Prostate gland (tissue), 2 donors: ENCODE measurements at regions not wholly inside any gene's neighbourhood (a gene's known extent, or its start where the extent isn't known, plus 50 kb on each side); places are given as distances from the start of the nearest gene placed in this dataset.

ENCODE experiments used
- DNase-seq: peaks from one replicate; pipeline ENCODE4 v3.0.0-alpha.2; 2019; ENCODE audit warnings: low spot score
- H3K27ac ChIP-seq, 2 donors: fragments of 200-600 bp; sonication (generic); 2 replicates each; pipeline ENCODE4 v1.5.1; 2017 to 2019
- H3K27me3 ChIP-seq: fragments of 200-600 bp; sonication (generic); replicated peaks from 2 replicates; pipeline ENCODE4 v1.5.1; 2019; ENCODE audit not compliant: insufficient read depth
- H3K36me3 ChIP-seq, 2 donors: fragments of 200-600 bp; sonication (generic); 1 replicate in 1 of 2; 2 replicates in 1 of 2; pipeline versions ENCODE4 v1.5.1 to v1.8.1; 2017 to 2019
- H3K4me1 ChIP-seq: fragments of 200-600 bp; sonication (generic); replicated peaks from 2 replicates; pipeline ENCODE4 v1.5.1; 2019
- H3K4me3 ChIP-seq, 2 donors: fragments of 200-600 bp; sonication (generic); 2 replicates each; pipeline ENCODE4 v1.5.1; 2017 to 2019
- H3K9me3 ChIP-seq: fragments of 200-600 bp; sonication (generic); 2 replicates; pipeline ENCODE4 v1.5.1; 2017
- CTCF ChIP-seq, 4 experiments: fragments of 200-600 bp in 2 of 4; fragments of 450-650 bp in 2 of 4; sonication (generic) in 2 of 4; IDR thresholded peaks; 1 replicate in 3 of 4; 2 replicates in 1 of 4; pipeline ENCODE4 v1.5.1; 2016 to 2019; ENCODE audit warnings: antibody characterized with exemption in 4 of 4, mild to moderate bottlenecking in 2 of 4, moderate library complexity in 2 of 4
- POLR2A ChIP-seq: fragments of 450-650 bp; IDR thresholded peaks from one replicate; pipeline ENCODE4 v1.6.1; 2016; ENCODE audit warnings: antibody characterized with exemption, mild to moderate bottlenecking
- POLR2AphosphoS5 ChIP-seq: sonication (generic); formaldehyde crosslinking; IDR thresholded peaks from one replicate; pipeline ENCODE4 v1.6.1; 2017; ENCODE audit warnings: antibody characterized with exemption
- WGBS: methylation state at CpG from one replicate; pipeline ENCODE4 v1.1.5; 2018; 5-methylcytosine and 5-hydroxymethylcytosine counted together
- intact Hi-C: fragments of 100-400 bp; cut with DNase I; formaldehyde crosslinking; loops from one replicate; pipeline ENCODE4 v1.14.2; 2022

GRCh38 chr1:96183485-96183884 lies 538.1 kb upstream of the PTBP2 start:
- Histone ChIP-seq H3K4me1 (no peaks in the 10 kb centered on the region), H3K9me3 (no peaks in the 10 kb centered on the region), H3K4me3 (no peak overlapping the region), H3K27ac (no peak overlapping the region), H3K36me3 (no peaks in the 10 kb centered on the region), H3K27me3 (no peaks in the 10 kb centered on the region)
- TF ChIP-seq CTCF (IDR thresholded peaks at IDR 0.05): no peak
- TF ChIP-seq POLR2A: no peak
- no peak for TF ChIP-seq POLR2AphosphoS5
- no peak for DNase-seq
- WGBS: 62% methylated on average over 2 of the region's 2 CpGs
- intact Hi-C loops: no loop called here

- TF ChIP-seq CTCF (IDR thresholded peaks at IDR 0.05) (no peak), POLR2AphosphoS5 (no peak), POLR2A (no peak)
- no peaks in the 10 kb centered on the region for H3K27me3 ChIP-seq
- WGBS: 49% methylated on average over 6 of the region's 6 CpGs
- no peak overlapping the region for H3K4me3 ChIP-seq
- H3K4me1 ChIP-seq: no peaks in the 10 kb centered on the region
- H3K27ac ChIP-seq: no peak overlapping the region
- H3K9me3 ChIP-seq: no peaks in the 10 kb centered on the region
- DNase-seq: no peak
- intact Hi-C loops: no loop called here
- no peaks in the 10 kb centered on the region for H3K36me3 ChIP-seq
These were observed 537.7 kb upstream of the PTBP2 start for GRCh38 chr1:96183928-96184327.

GRCh38 chr1:96185181-96185580 lies 536.4 kb upstream of the PTBP2 start:
- no peaks in the 10 kb centered on the region for H3K27me3 ChIP-seq
- no peaks in the 10 kb centered on the region for H3K4me1 ChIP-seq
- H3K9me3 ChIP-seq: no peaks in the 10 kb centered on the region
- intact Hi-C loops: no loop called here
- WGBS: 91% methylated on average over 2 of the region's 2 CpGs
- H3K4me3 ChIP-seq: no peak overlapping the region
- no peak overlapping the region for H3K27ac ChIP-seq
- no peaks in the 10 kb centered on the region for H3K36me3 ChIP-seq
- no peak for DNase-seq
- TF ChIP-seq POLR2A: no peak
- no peak for TF ChIP-seq CTCF (IDR thresholded peaks at IDR 0.05)
- TF ChIP-seq POLR2AphosphoS5: no peak

GRCh38 chr1:96187020-96187419 lies 534.6 kb upstream of the PTBP2 start:
- Histone ChIP-seq H3K27ac (no peak overlapping the region), H3K4me3 (no peak overlapping the region), H3K36me3 (no peaks in the 10 kb centered on the region), H3K27me3 (no peaks in the 10 kb centered on the region), H3K4me1 (no peaks in the 10 kb centered on the region), H3K9me3 (no peaks in the 10 kb centered on the region)
- DNase-seq: no peak
- intact Hi-C loops: no loop called here
- no peak for TF ChIP-seq CTCF (IDR thresholded peaks at IDR 0.05)
- no peak for TF ChIP-seq POLR2AphosphoS5
- no peak for TF ChIP-seq POLR2A
- WGBS: 53% methylated on average over 1 of the region's 1 CpG

- H3K9me3 ChIP-seq: no peaks in the 10 kb centered on the region
- H3K27ac ChIP-seq: no peak overlapping the region
- H3K27me3 ChIP-seq: no peaks in the 10 kb centered on the region
- no peak overlapping the region for H3K4me3 ChIP-seq
- no peaks in the 10 kb centered on the region for H3K4me1 ChIP-seq
- H3K36me3 ChIP-seq: no peaks in the 10 kb centered on the region
- intact Hi-C loops: no loop called here
- no peak for DNase-seq
- 40% methylated on average over 2 of the region's 2 CpGs for WGBS
- no peak for TF ChIP-seq POLR2A
- no peak for TF ChIP-seq POLR2AphosphoS5
- no peak for TF ChIP-seq CTCF (IDR thresholded peaks at IDR 0.05)
These were observed 530.4 kb upstream of the PTBP2 start for GRCh38 chr1:96191165-96191564.
